ENCODE measurements at regions not wholly inside any gene's neighbourhood (a gene's known extent, or its start where the extent isn't known, plus 50 kb on each side); places are given as distances from the start of the nearest gene placed in this dataset.

DNA sequence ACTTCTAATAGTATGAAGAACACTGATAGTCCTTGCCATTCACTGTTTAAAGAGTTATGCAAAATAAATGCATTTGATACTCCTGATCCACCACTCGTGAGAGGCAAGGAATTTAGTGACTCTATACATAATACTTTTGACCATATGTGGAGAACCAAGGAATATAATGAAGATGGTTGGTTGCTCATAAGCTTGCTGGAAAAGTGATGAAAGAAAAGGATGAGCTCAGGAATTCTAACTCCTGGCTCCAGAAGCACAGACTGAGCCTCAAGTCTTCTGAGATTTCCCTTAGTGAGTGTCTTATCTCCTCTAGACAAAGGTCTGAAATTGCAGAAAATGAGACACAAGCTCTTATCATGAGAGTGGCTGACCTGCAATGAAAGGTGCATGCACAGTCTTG lies 57.1 kb upstream of the KRAS start:
- TF ChIP-seq POLR2AphosphoS5 (IDR thresholded peaks at IDR 0.05; ENCODE audit: insufficient read depth, low read depth, low read length) (no peak), POLR2A (IDR thresholded peaks at IDR 0.05; ENCODE audit: low read depth, low read length) (no peak), GATA2 (IDR thresholded peaks at IDR 0.05; ENCODE audit: insufficient read depth, insufficient read length, low read depth, low read length) (no peak), EZH2 (IDR thresholded peaks at IDR 0.05; ENCODE audit: borderline replicate concordance, low read depth, low read length, severe bottlenecking) (no peak)
- TF ChIP-seq, protein P1, sequence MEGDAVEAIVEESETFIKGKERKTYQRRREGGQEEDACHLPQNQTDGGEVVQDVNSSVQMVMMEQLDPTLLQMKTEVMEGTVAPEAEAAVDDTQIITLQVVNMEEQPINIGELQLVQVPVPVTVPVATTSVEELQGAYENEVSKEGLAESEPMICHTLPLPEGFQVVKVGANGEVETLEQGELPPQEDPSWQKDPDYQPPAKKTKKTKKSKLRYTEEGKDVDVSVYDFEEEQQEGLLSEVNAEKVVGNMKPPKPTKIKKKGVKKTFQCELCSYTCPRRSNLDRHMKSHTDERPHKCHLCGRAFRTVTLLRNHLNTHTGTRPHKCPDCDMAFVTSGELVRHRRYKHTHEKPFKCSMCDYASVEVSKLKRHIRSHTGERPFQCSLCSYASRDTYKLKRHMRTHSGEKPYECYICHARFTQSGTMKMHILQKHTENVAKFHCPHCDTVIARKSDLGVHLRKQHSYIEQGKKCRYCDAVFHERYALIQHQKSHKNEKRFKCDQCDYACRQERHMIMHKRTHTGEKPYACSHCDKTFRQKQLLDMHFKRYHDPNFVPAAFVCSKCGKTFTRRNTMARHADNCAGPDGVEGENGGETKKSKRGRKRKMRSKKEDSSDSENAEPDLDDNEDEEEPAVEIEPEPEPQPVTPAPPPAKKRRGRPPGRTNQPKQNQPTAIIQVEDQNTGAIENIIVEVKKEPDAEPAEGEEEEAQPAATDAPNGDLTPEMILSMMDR (IDR thresholded peaks at IDR 0.05; ENCODE audit: extremely low read depth in 1 of 2, insufficient read depth in 1 of 2, low read depth in 1 of 2, low read length in 2 of 2): no peak

All from endothelial cell of umbilical vein (primary cell).